ENCODE measurements at regions not wholly inside any gene's neighbourhood (a gene's known extent, or its start where the extent isn't known, plus 50 kb on each side); places are given as distances from the start of the nearest gene placed in this dataset.
"Not testable (repeated sequence)": the region's sequence is repeated elsewhere in the genome, so short reads cannot be mapped to it uniquely, and the experiment has no call there.

GRCh38 chr13:90889906-90890834, 457.3 kb upstream of the MIR17HG start:
- Mint-ChIP-seq H3K9me3 (ENCODE audit: unreplicated experiment) (peaks cover 5% of the 10 kb centered on the region), H3K27me3 (ENCODE audit: unreplicated experiment) (no peaks in the 10 kb centered on the region), H3K36me3 (ENCODE audit: unreplicated experiment) (no peaks in the 10 kb centered on the region), H3K4me3 (ENCODE audit: unreplicated experiment) (no peak overlapping the region), H3K4me1 (ENCODE audit: low read depth, unreplicated experiment) (peaks cover 4% of the 10 kb centered on the region), H3K27ac (ENCODE audit: unreplicated experiment) (no peak overlapping the region)
- TF ChIP-seq, protein P1, sequence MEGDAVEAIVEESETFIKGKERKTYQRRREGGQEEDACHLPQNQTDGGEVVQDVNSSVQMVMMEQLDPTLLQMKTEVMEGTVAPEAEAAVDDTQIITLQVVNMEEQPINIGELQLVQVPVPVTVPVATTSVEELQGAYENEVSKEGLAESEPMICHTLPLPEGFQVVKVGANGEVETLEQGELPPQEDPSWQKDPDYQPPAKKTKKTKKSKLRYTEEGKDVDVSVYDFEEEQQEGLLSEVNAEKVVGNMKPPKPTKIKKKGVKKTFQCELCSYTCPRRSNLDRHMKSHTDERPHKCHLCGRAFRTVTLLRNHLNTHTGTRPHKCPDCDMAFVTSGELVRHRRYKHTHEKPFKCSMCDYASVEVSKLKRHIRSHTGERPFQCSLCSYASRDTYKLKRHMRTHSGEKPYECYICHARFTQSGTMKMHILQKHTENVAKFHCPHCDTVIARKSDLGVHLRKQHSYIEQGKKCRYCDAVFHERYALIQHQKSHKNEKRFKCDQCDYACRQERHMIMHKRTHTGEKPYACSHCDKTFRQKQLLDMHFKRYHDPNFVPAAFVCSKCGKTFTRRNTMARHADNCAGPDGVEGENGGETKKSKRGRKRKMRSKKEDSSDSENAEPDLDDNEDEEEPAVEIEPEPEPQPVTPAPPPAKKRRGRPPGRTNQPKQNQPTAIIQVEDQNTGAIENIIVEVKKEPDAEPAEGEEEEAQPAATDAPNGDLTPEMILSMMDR (IDR thresholded peaks at IDR 0.05; ENCODE audit: partially characterized antibody, unreplicated experiment) = no peak
- no peak for DNase-seq

DNA sequence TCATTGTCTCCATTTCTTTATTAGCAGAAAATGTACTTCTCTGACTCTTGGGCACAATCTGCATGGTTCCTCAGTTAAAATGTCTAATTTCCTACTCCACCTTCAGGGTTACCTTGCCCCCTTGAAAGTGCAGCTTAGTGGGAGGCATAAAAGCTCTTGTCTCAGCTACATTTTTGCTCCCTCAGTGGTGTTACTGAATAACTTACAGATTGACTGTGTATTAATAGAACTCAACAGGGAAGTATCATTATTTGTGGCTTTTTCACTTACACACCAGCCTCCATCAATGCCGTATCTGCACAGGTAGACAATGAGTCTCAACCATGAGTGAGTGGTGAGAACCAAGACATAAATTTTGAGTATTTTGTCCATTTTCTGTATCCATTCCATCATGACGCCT, 456.2 kb upstream of the MIR17HG start:
- Mint-ChIP-seq H3K27me3 (ENCODE audit: unreplicated experiment) (no peaks in the 10 kb centered on the region), H3K4me3 (ENCODE audit: unreplicated experiment) (no peak overlapping the region), H3K4me1 (ENCODE audit: low read depth, unreplicated experiment) (peaks cover 4% of the 10 kb centered on the region), H3K9me3 (ENCODE audit: unreplicated experiment) (peaks cover 5% of the 10 kb centered on the region), H3K36me3 (ENCODE audit: unreplicated experiment) (no peaks in the 10 kb centered on the region), H3K27ac (ENCODE audit: unreplicated experiment) (no peak overlapping the region)
- TF ChIP-seq, protein P1 (IDR thresholded peaks at IDR 0.05; ENCODE audit: partially characterized antibody, unreplicated experiment) = no peak
- DNase-seq = no peak

DNA sequence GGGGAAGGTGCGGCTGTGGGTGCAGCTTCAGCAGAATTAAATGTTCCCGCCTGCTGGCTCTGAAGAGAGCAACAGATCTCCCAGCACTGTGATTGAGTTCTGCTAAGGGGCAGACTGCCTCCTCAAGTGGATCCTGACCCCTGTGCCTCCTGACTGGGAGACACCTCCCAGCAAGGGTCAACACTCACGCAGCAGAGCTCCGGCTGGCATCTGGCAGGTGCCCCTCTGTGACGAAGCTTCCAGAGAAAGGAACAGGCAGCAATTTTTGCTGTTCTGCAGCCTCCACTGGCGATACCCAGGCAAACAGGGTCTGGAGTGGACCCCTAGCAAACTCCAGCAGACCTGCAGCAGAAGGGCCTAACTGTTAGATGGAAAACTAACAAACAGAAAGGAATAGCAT, 454.3 kb upstream of the MIR17HG start:
- H3K9me3 Mint-ChIP-seq (ENCODE audit: unreplicated experiment); H3K27me3 Mint-ChIP-seq (ENCODE audit: unreplicated experiment); H3K27ac Mint-ChIP-seq (ENCODE audit: unreplicated experiment); H3K4me3 Mint-ChIP-seq (ENCODE audit: unreplicated experiment); H3K4me1 Mint-ChIP-seq (ENCODE audit: low read depth, unreplicated experiment); H3K36me3 Mint-ChIP-seq (ENCODE audit: unreplicated experiment); DNase-seq: not testable (repeated sequence)

DNA sequence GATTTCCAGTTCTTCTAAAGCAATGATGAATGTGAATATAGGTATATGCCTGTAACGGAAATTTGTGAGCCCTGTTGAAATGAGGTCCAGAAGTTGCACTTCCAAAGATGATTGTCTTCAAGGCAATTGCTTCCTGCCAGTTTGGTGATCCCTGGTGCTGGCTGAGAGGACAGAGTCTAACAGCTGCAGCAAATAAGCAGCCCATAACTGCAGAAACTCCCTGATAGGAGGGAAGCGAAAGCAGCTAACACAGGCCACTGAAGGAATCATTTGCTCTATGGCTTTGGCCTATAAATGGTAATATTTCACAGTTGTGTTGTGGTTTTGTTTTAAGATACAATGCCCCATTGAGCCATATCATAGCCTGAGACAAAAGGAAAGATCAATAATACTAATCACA, 451.5 kb upstream of the MIR17HG start:
- H3K27me3 Mint-ChIP-seq (ENCODE audit: unreplicated experiment) = no peaks in the 10 kb centered on the region
- no peaks in the 10 kb centered on the region for H3K36me3 Mint-ChIP-seq (ENCODE audit: unreplicated experiment)
- no peaks in the 10 kb centered on the region for H3K4me1 Mint-ChIP-seq (ENCODE audit: low read depth, unreplicated experiment)
- DNase-seq = no peak
- no peak overlapping the region for H3K4me3 Mint-ChIP-seq (ENCODE audit: unreplicated experiment)
- TF ChIP-seq, protein P1 (IDR thresholded peaks at IDR 0.05; ENCODE audit: partially characterized antibody, unreplicated experiment) = no peak
- peaks cover 5% of the 10 kb centered on the region for H3K9me3 Mint-ChIP-seq (ENCODE audit: unreplicated experiment)
- no peak overlapping the region for H3K27ac Mint-ChIP-seq (ENCODE audit: unreplicated experiment)

GRCh38 chr13:90898811-90899210, 448.7 kb upstream of the MIR17HG start:
- Mint-ChIP-seq H3K4me1 (ENCODE audit: low read depth, unreplicated experiment) (no peaks in the 10 kb centered on the region), H3K4me3 (ENCODE audit: unreplicated experiment) (no peak overlapping the region), H3K9me3 (ENCODE audit: unreplicated experiment) (no peaks in the 10 kb centered on the region), H3K27me3 (ENCODE audit: unreplicated experiment) (no peaks in the 10 kb centered on the region), H3K36me3 (ENCODE audit: unreplicated experiment) (no peaks in the 10 kb centered on the region), H3K27ac (ENCODE audit: unreplicated experiment) (no peak overlapping the region)
- DNase-seq = no peak
- TF ChIP-seq, protein P1 (IDR thresholded peaks at IDR 0.05; ENCODE audit: partially characterized antibody, unreplicated experiment) = no peak
